DND-41 (cell line): ENCODE measurements at regions not wholly inside any gene's neighbourhood (a gene's known extent, or its start where the extent isn't known, plus 50 kb on each side); places are given as distances from the start of the nearest gene placed in this dataset.

Source experiments
- ATAC-seq: fragments of 200-7000 bp; cut with Tn5 transposase; 3 replicates; pipeline ENCODE4 v1.9.1; 2021; ENCODE audit warnings: low read depth; ENCODE audit not compliant: insufficient read depth
- DNase-seq: peaks from one replicate; pipeline ENCODE4 v3.0.0-alpha.2; 2020
- H2AFZ ChIP-seq: 2 replicates; pipeline ENCODE4 v1.6.0; 2012; ENCODE audit warnings: low read depth, low read length
- H3K27ac ChIP-seq: 2 replicates; pipeline ENCODE4 v1.5.1; 2012; ENCODE audit warnings: low read length, inconsistent platforms
- H3K27me3 ChIP-seq: fragments of 200-600 bp; sonication (generic); 2 replicates; pipeline ENCODE4 v1.6.0; 2012; ENCODE audit warnings: low read length, mild to moderate bottlenecking, inconsistent platforms; ENCODE audit not compliant: insufficient read depth, poor library complexity
- H3K36me3 ChIP-seq: 2 replicates; pipeline ENCODE4 v1.5.1; 2012; ENCODE audit warnings: low read length, inconsistent platforms; ENCODE audit not compliant: insufficient read depth
- H3K4me1 ChIP-seq: 2 replicates; pipeline ENCODE4 v1.5.1; 2012; ENCODE audit warnings: mild to moderate bottlenecking, low read length; ENCODE audit not compliant: insufficient read depth
- H3K4me2 ChIP-seq: 2 replicates; pipeline ENCODE4 v1.6.0; 2012; ENCODE audit warnings: mild to moderate bottlenecking, moderate library complexity, low read length, inconsistent platforms; ENCODE audit not compliant: insufficient read depth
- H3K4me3 ChIP-seq, 2 experiments: fragments of 200-600 bp in 1 of 2; shearing (Covaris generic) in 1 of 2; 2 replicates each; pipeline ENCODE4 v1.5.1; 2012 to 2016; ENCODE audit warnings: inconsistent platforms in 2 of 2, low read length in 2 of 2, mild to moderate bottlenecking in 2 of 2, low read depth in 1 of 2, moderate library complexity in 1 of 2
- H3K79me2 ChIP-seq: 2 replicates; pipeline ENCODE4 v1.6.0; 2012; ENCODE audit warnings: low read length, inconsistent platforms; ENCODE audit not compliant: insufficient read depth
- H3K9ac ChIP-seq: 2 replicates; pipeline ENCODE4 v1.6.0; 2012; ENCODE audit warnings: low read depth, mild to moderate bottlenecking, inconsistent platforms, low read length, moderate library complexity
- H3K9me3 ChIP-seq: 2 replicates; pipeline ENCODE4 v1.5.1; 2012; ENCODE audit warnings: low read length, moderate library complexity, mild to moderate bottlenecking, inconsistent platforms; ENCODE audit not compliant: insufficient read depth, severe bottlenecking
- H4K20me1 ChIP-seq: 2 replicates; pipeline ENCODE4 v1.6.0; 2012; ENCODE audit warnings: low read length; ENCODE audit not compliant: insufficient read depth
- EZH2 ChIP-seq: IDR thresholded peaks from 3 replicates; pipeline ENCODE4 v1.6.1; 2012; ENCODE audit warnings: borderline replicate concordance, low read depth, mild to moderate bottlenecking, moderate library complexity, low read length, inconsistent platforms; ENCODE audit not compliant: severe bottlenecking
- TF ChIP-seq, protein P1 (sequence below): IDR thresholded peaks from 2 replicates; pipeline ENCODE4 v1.5.1; 2012; ENCODE audit warnings: borderline replicate concordance, low read length, moderate library complexity, mild to moderate bottlenecking; ENCODE audit not compliant: poor library complexity, severe bottlenecking; ENCODE audit errors: extremely low read depth

DNA sequence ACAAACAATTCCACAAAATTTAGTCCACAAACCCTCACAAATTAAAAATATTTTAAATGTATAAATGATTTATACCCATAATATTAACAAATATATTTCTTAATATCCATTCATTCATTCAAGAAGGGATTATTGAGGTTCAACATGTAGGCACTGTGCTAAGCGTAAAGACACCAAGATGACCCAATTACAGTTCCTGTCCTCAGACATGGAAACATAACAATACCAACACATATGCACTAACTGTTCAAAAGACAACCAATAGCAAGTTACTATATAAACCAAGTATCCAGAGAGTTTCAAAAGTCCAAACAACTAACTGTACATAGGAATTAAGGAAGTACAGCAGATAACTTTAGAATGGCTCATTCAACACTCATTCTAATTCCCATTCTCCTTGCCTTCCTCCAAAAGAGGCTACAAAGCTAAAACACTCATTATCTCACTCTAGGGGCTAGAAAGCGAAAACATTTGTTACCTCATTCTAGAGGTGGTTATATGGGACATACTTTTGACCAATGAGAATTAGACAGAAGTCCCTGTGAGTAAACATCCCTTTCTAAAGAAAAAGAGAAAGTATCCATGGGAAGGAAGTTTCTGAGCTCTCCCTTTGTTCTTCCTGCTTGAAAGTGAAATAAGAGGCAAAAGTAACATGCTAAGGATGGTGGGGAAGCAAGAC is 292.4 kb downstream of the ZEB2 start:
- ATAC-seq, result no peak
- H3K9ac ChIP-seq, result no peak overlapping the region
- H4K20me1 ChIP-seq, result no peaks in the 10 kb centered on the region

DNA sequence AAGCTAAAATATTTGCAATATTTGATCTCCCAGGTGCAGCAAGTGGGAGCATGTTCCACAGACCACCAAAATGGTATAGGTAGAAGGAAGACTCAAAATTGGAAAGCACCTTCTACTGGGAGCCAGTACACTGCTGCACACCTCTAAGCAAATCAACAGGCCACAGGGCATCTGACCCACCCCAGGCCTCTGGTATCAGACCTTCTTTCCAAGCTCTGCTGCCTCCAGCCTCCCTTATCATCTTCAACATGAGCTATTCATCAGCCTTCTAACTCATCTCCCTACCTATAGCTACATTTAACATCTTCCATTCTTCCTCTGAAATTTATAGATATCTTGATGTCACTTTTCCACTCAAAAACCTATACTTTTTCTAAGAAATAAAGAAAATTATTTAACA is 294.8 kb downstream of the ZEB2 start:
- H2AFZ ChIP-seq, result no peak overlapping the region
- H3K4me2 ChIP-seq, result no peak overlapping the region
- H3K4me3 ChIP-seq, result no peak overlapping the region
- no peaks in the 10 kb centered on the region for H3K4me1 ChIP-seq
- no peak for ATAC-seq
- H3K36me3 ChIP-seq, result no peaks in the 10 kb centered on the region
- TF ChIP-seq, protein P1, sequence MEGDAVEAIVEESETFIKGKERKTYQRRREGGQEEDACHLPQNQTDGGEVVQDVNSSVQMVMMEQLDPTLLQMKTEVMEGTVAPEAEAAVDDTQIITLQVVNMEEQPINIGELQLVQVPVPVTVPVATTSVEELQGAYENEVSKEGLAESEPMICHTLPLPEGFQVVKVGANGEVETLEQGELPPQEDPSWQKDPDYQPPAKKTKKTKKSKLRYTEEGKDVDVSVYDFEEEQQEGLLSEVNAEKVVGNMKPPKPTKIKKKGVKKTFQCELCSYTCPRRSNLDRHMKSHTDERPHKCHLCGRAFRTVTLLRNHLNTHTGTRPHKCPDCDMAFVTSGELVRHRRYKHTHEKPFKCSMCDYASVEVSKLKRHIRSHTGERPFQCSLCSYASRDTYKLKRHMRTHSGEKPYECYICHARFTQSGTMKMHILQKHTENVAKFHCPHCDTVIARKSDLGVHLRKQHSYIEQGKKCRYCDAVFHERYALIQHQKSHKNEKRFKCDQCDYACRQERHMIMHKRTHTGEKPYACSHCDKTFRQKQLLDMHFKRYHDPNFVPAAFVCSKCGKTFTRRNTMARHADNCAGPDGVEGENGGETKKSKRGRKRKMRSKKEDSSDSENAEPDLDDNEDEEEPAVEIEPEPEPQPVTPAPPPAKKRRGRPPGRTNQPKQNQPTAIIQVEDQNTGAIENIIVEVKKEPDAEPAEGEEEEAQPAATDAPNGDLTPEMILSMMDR, result no peak
- no peak for TF ChIP-seq EZH2
- H3K79me2 ChIP-seq, result no peaks in the 10 kb centered on the region
- no peak for DNase-seq
- H3K27ac ChIP-seq, result no peak overlapping the region
- H3K9ac ChIP-seq, result no peak overlapping the region
- no peaks in the 10 kb centered on the region for H3K27me3 ChIP-seq
- H3K9me3 ChIP-seq, result no peaks in the 10 kb centered on the region
- no peaks in the 10 kb centered on the region for H4K20me1 ChIP-seq

More for the DNA sequence above, 292.4 kb downstream of the ZEB2 start:
- no peak for DNase-seq
- Histone ChIP-seq H3K9me3 (no peaks in the 10 kb centered on the region), H3K4me2 (no peak overlapping the region), H3K4me3 (no peak overlapping the region), H3K36me3 (no peaks in the 10 kb centered on the region), H2AFZ (no peak overlapping the region), H3K27me3 (no peaks in the 10 kb centered on the region), H3K27ac (no peak overlapping the region), H3K79me2 (no peaks in the 10 kb centered on the region), H3K4me1 (no peaks in the 10 kb centered on the region)
- TF ChIP-seq, protein P1, result no peak
- no peak for TF ChIP-seq EZH2

DNA sequence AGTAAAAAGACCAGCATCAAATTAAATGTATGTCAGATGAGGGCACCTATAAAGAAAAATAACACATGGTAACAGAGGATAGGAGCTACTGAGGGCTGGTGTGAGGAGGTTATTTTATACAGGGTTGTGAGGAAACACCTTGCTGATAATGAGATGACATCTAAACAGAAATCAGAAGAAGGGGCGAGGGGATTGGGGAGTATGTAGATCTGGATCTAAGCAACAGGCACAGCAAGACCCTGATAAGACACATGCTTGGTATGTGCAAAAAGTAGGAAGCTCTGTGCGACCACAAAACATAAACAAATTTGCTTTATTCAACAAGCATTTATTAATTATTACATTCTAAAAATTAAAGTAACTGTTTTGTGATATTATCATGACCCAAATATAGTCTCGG is 295.4 kb downstream of the ZEB2 start:
- H3K4me1 ChIP-seq, result no peaks in the 10 kb centered on the region
- ATAC-seq, result no peak
- H3K36me3 ChIP-seq, result no peaks in the 10 kb centered on the region
- no peak overlapping the region for H3K9ac ChIP-seq
- TF ChIP-seq EZH2, result no peak
- TF ChIP-seq, protein P1, result no peak
- DNase-seq, result no peak
- no peak overlapping the region for H2AFZ ChIP-seq
- H3K4me2 ChIP-seq, result no peak overlapping the region
- no peaks in the 10 kb centered on the region for H3K27me3 ChIP-seq
- H3K79me2 ChIP-seq, result no peaks in the 10 kb centered on the region
- no peaks in the 10 kb centered on the region for H3K9me3 ChIP-seq
- H3K27ac ChIP-seq, result no peak overlapping the region
- H3K4me3 ChIP-seq, result no peak overlapping the region
- no peaks in the 10 kb centered on the region for H4K20me1 ChIP-seq
